ENCODE measurements at regions not wholly inside any gene's neighbourhood (a gene's known extent, or its start where the extent isn't known, plus 50 kb on each side); places are given as distances from the start of the nearest gene placed in this dataset.

GRCh38 chr9:80503671-80504281, 932.0 kb downstream of the TLE4 start:
- H3K79me2 ChIP-seq (ENCODE audit: control insufficient read depth, insufficient read depth, low read length), result no peaks in the 10 kb centered on the region
- H3K9me3 ChIP-seq (replicated peaks; ENCODE audit: control insufficient read depth, insufficient read depth, low read length), result no peaks in the 10 kb centered on the region
- H3K4me3 ChIP-seq (replicated peaks in 1 of 3; ENCODE audit: insufficient read depth in 1 of 3, low read depth in 1 of 3, low read length in 3 of 3), result no peak overlapping the region
- dilution Hi-C loops (cut with MboI; ENCODE audit: extremely low pct_ligation_motif_present, low sequenced_read_pairs), result no loop called here
- H4K20me1 ChIP-seq (replicated peaks; ENCODE audit: control insufficient read depth, extremely low read depth, insufficient read depth, low read length), result no peaks in the 10 kb centered on the region
- BruUV-seq (replicated peaks), result no TSS peak
- no peak for TF ChIP-seq CTCF (IDR thresholded peaks at IDR 0.05; ENCODE audit: extremely low read depth in 1 of 2, insufficient read depth in 1 of 2, low read depth in 1 of 2, low read length in 2 of 2)
- no peak for TF ChIP-seq GATA2 (IDR thresholded peaks at IDR 0.05; ENCODE audit: insufficient read depth, insufficient read length, low read depth, low read length)
- no peak for TF ChIP-seq POLR2AphosphoS5 (IDR thresholded peaks at IDR 0.05; ENCODE audit: insufficient read depth, low read depth, low read length)
- TF ChIP-seq, protein P1, sequence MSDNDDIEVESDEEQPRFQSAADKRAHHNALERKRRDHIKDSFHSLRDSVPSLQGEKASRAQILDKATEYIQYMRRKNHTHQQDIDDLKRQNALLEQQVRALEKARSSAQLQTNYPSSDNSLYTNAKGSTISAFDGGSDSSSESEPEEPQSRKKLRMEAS (IDR thresholded peaks at IDR 0.05; ENCODE audit: insufficient read depth, insufficient read length), result no peak
- no peak for TF ChIP-seq POLR2A (IDR thresholded peaks at IDR 0.05; ENCODE audit: low read depth, low read length)
- no peak for TF ChIP-seq EZH2 (IDR thresholded peaks at IDR 0.05; ENCODE audit: borderline replicate concordance, low read depth, low read length, severe bottlenecking)
- TF ChIP-seq MYC (IDR thresholded peaks at IDR 0.05; ENCODE audit: low read depth, low read length), result no peak
- no peak for TF ChIP-seq JUN (IDR thresholded peaks at IDR 0.05; ENCODE audit: borderline replicate concordance, insufficient read depth, insufficient read length, low read depth)
- TF ChIP-seq FOS (IDR thresholded peaks at IDR 0.05; ENCODE audit: borderline replicate concordance, insufficient read depth, low read length), result no peak
- H3K4me2 ChIP-seq (ENCODE audit: insufficient read depth, low read length), result no peak overlapping the region
- H3K9me1 ChIP-seq (replicated peaks; ENCODE audit: control insufficient read depth, extremely low read depth, insufficient read depth, low read length), result no peaks in the 10 kb centered on the region
- no peak overlapping the region for H3K9ac ChIP-seq (replicated peaks; ENCODE audit: extremely low read depth, insufficient read depth, low read length)
- no peaks in the 10 kb centered on the region for H3K36me3 ChIP-seq (ENCODE audit: control insufficient read depth in 2 of 2, extremely low read depth in 1 of 2, insufficient read depth in 2 of 2, low read length in 2 of 2)
- no peak overlapping the region for H3K27ac ChIP-seq (ENCODE audit: insufficient read depth, low read depth, low read length)
- POLR2A ChIA-PET, result interaction anchor here (0.6 kb wide), 1 partner anchor 337 kb away, joined by 4 read pairs; no protein-coding TSS in a partner anchor
- intact Hi-C loops (cut with micrococcal nuclease), result no loop called here
- H3K4me1 ChIP-seq (ENCODE audit: control insufficient read depth, extremely low read depth, insufficient read depth, low read length), result no peaks in the 10 kb centered on the region
- CTCF ChIA-PET, result no interaction called here
- no peak for DNase-seq (ENCODE audit: low read depth, low spot score)
- H2AFZ ChIP-seq (ENCODE audit: low read depth, low read length), result no peak overlapping the region
- no peaks in the 10 kb centered on the region for H3K27me3 ChIP-seq (ENCODE audit: control insufficient read depth in 2 of 2, insufficient read depth in 2 of 2, low read length in 2 of 2)
- no peak for FAIRE-seq
